GM12892 (cell line): ENCODE measurements at regions not wholly inside any gene's neighbourhood (a gene's known extent, or its start where the extent isn't known, plus 50 kb on each side); places are given as distances from the start of the nearest gene placed in this dataset.

Experiments
- POLR2A ChIP-seq: IDR thresholded peaks from 2 replicates; pipeline ENCODE4 v1.6.1; 2011; ENCODE audit warnings: low read depth, low read length, control low read depth
- TAF1 ChIP-seq: IDR thresholded peaks from 2 replicates; pipeline ENCODE4 v1.6.1; 2011; ENCODE audit warnings: low read depth, mild to moderate bottlenecking, control low read depth, low read length, borderline replicate concordance

DNA sequence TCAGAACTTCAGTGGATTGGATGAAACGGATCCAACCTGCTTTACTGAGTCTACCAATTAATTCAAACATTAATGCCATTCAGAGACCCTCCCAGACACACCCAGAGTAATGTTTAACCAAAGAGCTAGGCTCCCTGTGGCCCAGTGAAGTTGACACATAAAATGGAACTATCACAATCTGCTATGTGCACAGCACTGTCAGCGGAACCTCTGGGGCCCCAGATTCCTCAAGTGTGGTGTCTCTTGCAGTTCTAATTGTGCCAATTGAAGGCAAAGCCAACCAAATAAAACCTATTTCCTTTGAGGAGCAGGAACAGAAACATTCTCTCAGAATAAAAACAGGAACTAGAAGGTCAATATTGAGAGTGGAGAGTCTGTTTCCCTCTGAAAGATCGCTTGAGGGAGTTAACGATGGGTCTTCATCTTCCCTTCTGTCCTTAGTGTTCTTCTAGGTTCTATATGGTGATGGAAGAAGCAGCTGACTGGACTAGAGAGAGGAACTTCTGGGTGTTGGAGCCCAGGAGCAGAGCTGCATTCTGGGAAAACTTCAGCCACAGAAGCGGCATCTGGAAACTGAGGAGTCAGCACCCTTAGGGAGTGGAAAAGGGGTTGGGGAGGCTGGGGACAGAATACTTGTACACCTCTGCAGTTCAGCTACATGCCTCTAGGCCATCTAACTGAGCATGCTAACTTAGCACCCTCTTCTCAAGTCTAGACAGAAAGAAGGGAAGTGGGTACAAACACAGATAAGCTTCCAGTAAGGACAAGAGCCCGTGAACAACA is 174.4 kb upstream of the FBXO11 start:
- TF ChIP-seq TAF1 (no peak), POLR2A (no peak)
